Lung (tissue), 11 donors: ENCODE measurements at regions not wholly inside any gene's neighbourhood (a gene's known extent, or its start where the extent isn't known, plus 50 kb on each side); places are given as distances from the start of the nearest gene placed in this dataset.
A peak's percentile ranks its signal among the peaks of the same experiment; 100 is the strongest.
"Not testable (repeated sequence)": the region's sequence is repeated elsewhere in the genome, so short reads cannot be mapped to it uniquely, and the experiment has no call there.

Experiments
- ATAC-seq: fragments of 200-7000 bp; cut with Tn5 transposase; one replicate; pipeline ENCODE4 v1.9.1; 2020; ENCODE audit warnings: moderate number of reproducible peaks; ENCODE audit not compliant: insufficient read depth, low FRiP score
- DNase-seq, 3 donors: peaks; one replicate each; pipeline ENCODE4 v3.0.0-alpha.2; 2013 to 2017
- H3K27ac ChIP-seq, 2 donors: one replicate each; pipeline ENCODE4 v1.5.1; 2013; ENCODE audit warnings: mild to moderate bottlenecking in 2 of 2, moderate library complexity in 2 of 2, control low read depth in 1 of 2, inconsistent platforms in 1 of 2, low read depth in 1 of 2, low read length in 1 of 2
- H3K27me3 ChIP-seq, 3 donors: one replicate each; pipeline ENCODE4 v1.5.1; 2013; ENCODE audit warnings: low read length in 2 of 3; ENCODE audit not compliant: control insufficient read depth in 3 of 3, insufficient read depth in 3 of 3
- H3K36me3 ChIP-seq, 4 donors: one replicate each; pipeline ENCODE4 v1.5.1; 2013; ENCODE audit warnings: low read length in 4 of 4, mild to moderate bottlenecking in 1 of 4, moderate library complexity in 1 of 4; ENCODE audit not compliant: control insufficient read depth in 4 of 4, insufficient read depth in 4 of 4
- H3K4me1 ChIP-seq, 5 donors: one replicate each; pipeline ENCODE4 v1.5.1; 2013; ENCODE audit warnings: low read length in 5 of 5, mild to moderate bottlenecking in 2 of 5, moderate library complexity in 1 of 5; ENCODE audit not compliant: control insufficient read depth in 5 of 5, insufficient read depth in 5 of 5
- H3K4me3 ChIP-seq: one replicate; pipeline ENCODE4 v1.5.1; 2013; ENCODE audit warnings: mild to moderate bottlenecking, control low read depth, moderate library complexity
- H3K9ac ChIP-seq, 2 donors: one replicate each; pipeline ENCODE4 v1.5.1; 2013; ENCODE audit warnings: low read length in 2 of 2, control low read depth in 1 of 2; ENCODE audit not compliant: insufficient read depth in 1 of 2
- H3K9me3 ChIP-seq, 4 donors: one replicate each; pipeline ENCODE4 v1.5.1; 2013; ENCODE audit warnings: low read length in 3 of 4, mild to moderate bottlenecking in 1 of 4, moderate library complexity in 1 of 4; ENCODE audit not compliant: control insufficient read depth in 4 of 4, insufficient read depth in 3 of 4
- CTCF ChIP-seq: IDR thresholded peaks from 2 replicates; pipeline ENCODE4 v1.5.1; 2012; ENCODE audit warnings: mild to moderate bottlenecking; ENCODE audit errors: control extremely low read depth, extremely low read depth
- WGBS, 2 donors: extraction: QIAGEN DNeasy Blood & Tissue Kit; methylation state at CpG; one replicate each; pipeline ENCODE4 v1.1.7; 2013; 5-methylcytosine and 5-hydroxymethylcytosine counted together
- donor health status: control.
- donor health status: control.
- donor health status: Bipolar disorder and iron deficiency.
- donor health status: healthy.
- donor health status: DM: yes; HTN: yes; CAD: no.

GRCh38 chrX:139002319-139002718 is 290.8 kb upstream of the FGF13 start:
- H3K27ac ChIP-seq, result no peak overlapping the region
- no peak for TF ChIP-seq CTCF
- 89 to 92% methylated on average over 3 of the region's 3 CpGs for WGBS, 2 donors

GRCh38 chrX:138996268-138996667 is 284.8 kb upstream of the FGF13 start:
- DNase-seq, result no peak
- no peak overlapping the region for H3K4me3 ChIP-seq
- H3K27ac ChIP-seq, result no peak overlapping the region
- peaks cover 0 to 5% (median 2%) of the 10 kb centered on the region in 4 donors for H3K9me3 ChIP-seq
- WGBS, 2 donors, result 86 to 93% methylated on average over 11 of the region's 11 CpGs
- TF ChIP-seq CTCF, result no peak
- H3K4me1 ChIP-seq, result no peaks in the 10 kb centered on the region
- H3K9ac ChIP-seq, result no peak overlapping the region
- no peaks in the 10 kb centered on the region for H3K27me3 ChIP-seq
- no peak for ATAC-seq
- H3K36me3 ChIP-seq, result no peaks in the 10 kb centered on the region

More at GRCh38 chrX:139002319-139002718, 290.8 kb upstream of the FGF13 start:
- DNase-seq (peak in 1 of 3 donors; percentile 10), ATAC-seq (no peak)
- Histone ChIP-seq H3K27me3 (no peaks in the 10 kb centered on the region), H3K4me1 (no peaks in the 10 kb centered on the region), H3K4me3 (no peak overlapping the region), H3K9ac (no peak overlapping the region), H3K9me3 (peaks cover 0 to 2% (median 0%) of the 10 kb centered on the region in 4 donors), H3K36me3 (no peaks in the 10 kb centered on the region)

- Histone ChIP-seq H3K9me3 (peaks cover 0 to 5% (median 2%) of the 10 kb centered on the region in 4 donors), H3K4me1 (no peaks in the 10 kb centered on the region), H3K4me3 (no peak overlapping the region), H3K9ac (no peak overlapping the region), H3K36me3 (no peaks in the 10 kb centered on the region), H3K27ac (no peak overlapping the region), H3K27me3 (no peaks in the 10 kb centered on the region)
- ATAC-seq (no peak), DNase-seq (no peak)
- WGBS, 2 donors, result 75 to 84% methylated on average over 2 of the region's 2 CpGs
- no peak for TF ChIP-seq CTCF
Measured at GRCh38 chrX:138995458-138995857, 283.9 kb upstream of the FGF13 start.

DNA sequence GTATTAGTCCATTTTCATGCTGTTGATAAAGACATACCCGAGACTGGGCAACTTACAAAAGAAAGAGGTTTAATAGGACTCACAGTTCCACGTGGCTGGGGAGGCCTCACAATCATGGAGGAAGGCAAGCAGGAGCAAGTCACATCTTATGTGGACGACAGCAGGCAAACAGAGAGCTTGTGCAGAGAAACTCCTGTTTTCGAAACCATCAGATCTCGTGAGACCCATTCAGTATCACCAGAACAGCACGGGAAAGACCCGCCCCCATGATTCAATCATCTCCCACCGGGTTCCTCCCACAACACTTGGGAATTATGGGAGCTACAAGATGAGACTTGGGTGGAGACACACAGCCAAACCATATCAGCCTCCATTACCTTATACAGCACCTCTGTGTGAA is 278.9 kb upstream of the FGF13 start:
- ATAC-seq, H3K9ac ChIP-seq, H3K27me3 ChIP-seq, H3K4me1 ChIP-seq, H3K9me3 ChIP-seq, DNase-seq, H3K4me3 ChIP-seq, H3K27ac ChIP-seq, H3K36me3 ChIP-seq: not testable (repeated sequence)
- WGBS, 2 donors, result 67 to 88% methylated on average over 8 of the region's 8 CpGs
